ENCODE measurements at regions not wholly inside any gene's neighbourhood (a gene's known extent, or its start where the extent isn't known, plus 50 kb on each side); places are given as distances from the start of the nearest gene placed in this dataset.

- DNase-seq, result no peak
Observed at GRCh38 chrX:38992441-38993096, 191.3 kb downstream of the MID1IP1 start.

GRCh38 chrX:38993500-38993899, 192.2 kb downstream of the MID1IP1 start:
- no peak for DNase-seq

GRCh38 chrX:38999099-38999498, 197.8 kb downstream of the MID1IP1 start:
- no peak for DNase-seq

- DNase-seq, result no peak
Observed at GRCh38 chrX:38999967-39000745, 198.9 kb downstream of the MID1IP1 start.

- DNase-seq, result no peak
Observed at GRCh38 chrX:39000802-39001201, 199.5 kb downstream of the MID1IP1 start.

GRCh38 chrX:39002466-39002865, 201.2 kb downstream of the MID1IP1 start:
- DNase-seq, result no peak

GRCh38 chrX:39008549-39008948, 207.3 kb downstream of the MID1IP1 start:
- DNase-seq, result no peak

- DNase-seq, result no peak
Observed at GRCh38 chrX:39011454-39012221, 210.4 kb downstream of the MID1IP1 start.

- no peak for DNase-seq
Observed at GRCh38 chrX:39012621-39013111, 211.4 kb downstream of the MID1IP1 start.

- DNase-seq, result no peak
Observed at GRCh38 chrX:39016556-39016955, 215.3 kb downstream of the MID1IP1 start.

GRCh38 chrX:39017077-39017476, 215.8 kb downstream of the MID1IP1 start:
- no peak for DNase-seq

- no peak for DNase-seq
Observed at GRCh38 chrX:39017716-39018115, 216.5 kb downstream of the MID1IP1 start.

GRCh38 chrX:39018541-39018940, 217.3 kb downstream of the MID1IP1 start:
- no peak for DNase-seq

- DNase-seq, result no peak
Observed at GRCh38 chrX:39019056-39019455, 217.8 kb downstream of the MID1IP1 start.

- no peak for DNase-seq
Observed at GRCh38 chrX:39020051-39020669, 218.9 kb downstream of the MID1IP1 start.

- DNase-seq, result no peak
Observed at GRCh38 chrX:39022106-39022505, 220.8 kb downstream of the MID1IP1 start.

- DNase-seq, result no peak
Observed at GRCh38 chrX:39029221-39029620, 228.0 kb downstream of the MID1IP1 start.

- DNase-seq, result no peak
Observed at GRCh38 chrX:39030636-39031035, 229.4 kb downstream of the MID1IP1 start.

- no peak for DNase-seq
Observed at GRCh38 chrX:39039890-39040289, 238.6 kb downstream of the MID1IP1 start.

GRCh38 chrX:39043838-39044550, 242.7 kb downstream of the MID1IP1 start:
- DNase-seq, result no peak

GRCh38 chrX:39047174-39047573, 245.9 kb downstream of the MID1IP1 start:
- no peak for DNase-seq

- no peak for DNase-seq
Observed at GRCh38 chrX:39049975-39050374, 248.7 kb downstream of the MID1IP1 start.

Data from NCI-H2171 treated with DMSO at 0.1 percent for 48 hours (cell line).